NCI-H2107 (cell line): ENCODE measurements at regions not wholly inside any gene's neighbourhood (a gene's known extent, or its start where the extent isn't known, plus 50 kb on each side); places are given as distances from the start of the nearest gene placed in this dataset.

Experiments
- DNase-seq: peaks from one replicate; lab custom pipeline; 2025; lab: John Stamatoyannopoulos, UW

DNA sequence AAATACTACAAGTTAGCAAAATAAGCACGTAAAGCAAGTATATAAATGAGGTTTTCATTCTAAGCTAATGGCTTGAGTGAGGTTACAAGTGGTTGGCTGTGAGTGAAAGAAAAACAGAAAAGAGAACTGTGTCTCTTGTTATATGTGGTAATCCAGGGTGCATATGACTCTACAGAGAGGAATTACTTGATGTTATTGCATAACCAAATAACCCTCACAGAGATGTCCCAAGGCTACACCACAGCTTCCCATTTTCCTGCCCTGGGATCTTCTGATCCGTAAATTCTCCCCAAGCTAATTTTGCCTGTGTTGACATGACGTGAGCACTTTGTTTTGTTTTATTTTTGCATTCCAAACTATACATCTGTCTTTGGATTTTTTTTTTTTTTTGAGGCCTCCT, 470.0 kb upstream of the INTU start:
- DNase-seq = no peak

- no peak for DNase-seq
These were observed 466.8 kb upstream of the INTU start for GRCh38 chr4:127165971-127166370.

- no peak for DNase-seq
These were observed 458.6 kb upstream of the INTU start for GRCh38 chr4:127174201-127174600.

GRCh38 chr4:127174616-127175015, 458.1 kb upstream of the INTU start:
- DNase-seq = no peak

DNA sequence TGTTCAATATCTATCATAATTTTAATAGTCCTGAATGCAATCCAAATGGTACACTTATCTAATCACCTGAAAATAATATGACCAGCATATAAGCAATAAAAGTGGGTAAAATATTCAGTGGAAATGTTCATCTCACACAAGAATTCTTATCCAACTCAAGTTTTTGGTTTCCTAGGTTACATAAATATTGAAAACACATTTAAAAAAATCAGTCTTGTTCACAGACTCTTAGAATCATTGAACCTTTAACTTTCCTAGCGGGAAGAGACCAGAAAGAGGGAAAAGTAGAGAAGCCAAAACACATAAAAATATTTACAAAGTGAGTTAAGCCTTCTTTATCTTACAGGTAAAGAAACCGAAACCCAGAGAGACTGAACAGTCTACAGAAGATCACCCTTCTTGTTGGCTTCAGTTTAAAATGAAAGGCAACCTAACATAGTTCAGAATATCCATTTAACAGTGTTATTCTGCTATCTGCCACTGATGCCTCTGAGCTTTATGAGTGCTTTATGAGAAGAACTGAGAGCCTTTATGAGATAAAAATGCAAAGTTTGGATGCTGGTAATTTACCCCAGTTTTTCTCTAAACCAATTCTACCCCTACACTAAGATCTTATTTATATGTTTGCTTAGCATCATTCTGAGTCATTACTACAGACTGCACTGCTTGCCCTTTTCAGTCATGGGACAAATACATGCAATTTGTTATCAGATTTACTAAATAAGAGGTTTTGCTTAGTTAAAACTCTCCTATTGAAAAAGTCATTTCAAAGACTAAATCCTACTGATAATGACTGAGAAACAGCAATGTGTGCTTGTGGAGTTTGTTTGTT, 453.3 kb upstream of the INTU start:
- DNase-seq = no peak

GRCh38 chr4:127181001-127181400, 451.8 kb upstream of the INTU start:
- DNase-seq = no peak

GRCh38 chr4:127182687-127183086, 450.1 kb upstream of the INTU start:
- no peak for DNase-seq

GRCh38 chr4:127188847-127189246, 443.9 kb upstream of the INTU start:
- DNase-seq = no peak

DNA sequence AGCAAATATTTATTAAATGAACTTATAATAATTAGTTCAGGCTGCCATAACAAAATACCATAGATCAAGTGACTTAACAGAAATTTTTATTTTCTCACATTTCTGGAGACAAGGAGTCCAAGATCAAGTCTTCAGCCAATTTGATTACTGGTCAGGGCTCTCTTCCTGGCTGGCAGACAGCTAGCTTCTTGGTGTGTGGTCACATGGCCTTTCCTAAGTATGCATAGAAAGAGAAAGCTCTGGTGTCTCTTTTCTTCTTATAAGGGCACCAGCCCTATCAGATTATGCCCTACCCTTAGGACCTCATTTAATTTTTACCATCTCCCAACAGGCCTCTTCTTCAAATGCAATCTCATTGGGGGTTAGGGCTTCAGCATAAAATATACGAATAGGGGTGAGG, 438.5 kb upstream of the INTU start:
- no peak for DNase-seq

DNA sequence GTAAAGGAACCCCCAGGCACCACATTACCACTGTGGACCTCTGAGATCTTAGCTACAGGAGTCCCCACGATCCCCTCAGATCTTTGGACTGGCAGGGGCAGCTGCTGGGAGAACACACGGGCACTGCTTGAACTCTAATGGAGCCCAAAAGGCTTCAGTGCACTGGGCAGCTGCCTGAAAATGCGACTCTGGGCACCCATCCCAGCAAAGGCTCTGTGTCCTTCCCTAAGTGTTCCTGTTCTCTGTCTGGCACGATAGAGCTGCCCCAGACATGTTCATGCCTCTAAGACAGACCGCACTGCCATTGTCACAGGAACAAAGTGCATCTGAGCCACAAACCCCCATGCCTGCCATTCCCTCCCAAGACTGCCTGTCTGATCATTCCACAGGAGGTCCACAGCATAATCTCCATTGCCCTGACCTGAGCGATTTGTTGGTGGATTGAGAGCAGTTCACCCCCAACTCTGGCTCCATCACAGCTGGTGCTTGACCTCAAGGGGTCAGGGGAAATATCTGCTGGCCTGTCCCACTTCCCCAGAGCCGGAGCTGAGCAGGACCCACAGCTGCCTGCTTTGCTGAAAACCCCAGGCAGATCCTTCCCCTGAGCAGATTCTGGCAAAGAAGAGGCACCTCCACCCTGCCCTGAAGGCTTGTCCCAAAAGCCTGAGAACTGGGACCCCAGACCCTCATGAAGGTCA, 436.0 kb upstream of the INTU start:
- DNase-seq = no peak

GRCh38 chr4:127203562-127204200, 429.1 kb upstream of the INTU start:
- no peak for DNase-seq

DNA sequence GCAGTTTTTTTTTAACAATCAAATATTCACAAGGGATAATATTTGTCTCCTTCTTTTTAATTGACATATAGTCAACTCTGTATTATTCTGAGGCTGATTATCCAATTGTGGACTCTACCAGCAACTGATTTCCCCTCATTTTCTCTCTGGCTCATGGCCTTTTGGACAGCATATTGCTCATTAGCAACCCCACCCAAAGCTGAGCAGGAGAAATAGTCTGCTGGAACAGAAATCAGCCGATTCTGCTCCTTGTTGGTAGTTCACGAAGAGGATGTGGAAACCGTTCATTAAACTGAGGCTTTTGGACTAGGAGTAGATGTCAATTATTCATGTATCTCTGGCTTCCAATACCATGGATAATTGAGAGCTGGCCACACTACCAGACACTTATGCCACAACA, 428.4 kb upstream of the INTU start:
- no peak for DNase-seq

DNA sequence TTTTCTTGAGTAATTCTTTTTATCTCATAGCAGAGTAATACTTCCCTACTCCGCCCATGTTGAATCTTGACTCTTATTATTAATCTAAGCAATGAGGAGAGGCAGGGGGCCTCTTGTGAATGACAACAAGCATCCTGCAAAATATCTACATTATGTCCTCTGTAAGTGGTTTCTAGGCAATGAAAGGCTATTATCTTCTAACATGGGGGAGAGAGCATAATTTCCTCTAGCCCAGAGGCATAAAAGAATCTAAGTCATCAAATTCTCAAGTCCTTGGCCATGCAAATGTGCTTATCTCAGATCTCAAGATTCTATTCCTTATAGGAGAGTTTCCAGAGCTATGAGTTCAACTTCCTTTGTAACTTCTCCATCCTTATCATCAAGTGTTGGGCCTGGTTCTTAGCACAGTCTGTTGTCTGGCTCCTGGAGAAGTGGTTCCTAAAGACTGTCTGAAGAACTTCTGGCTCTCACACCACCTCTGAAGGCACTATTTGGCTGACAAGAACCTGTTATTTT, 423.1 kb upstream of the INTU start:
- DNase-seq = no peak

- DNase-seq = no peak
These were observed 421.7 kb upstream of the INTU start for GRCh38 chr4:127210893-127211649.

GRCh38 chr4:127211650-127212560, 420.9 kb upstream of the INTU start:
- no peak for DNase-seq

GRCh38 chr4:127212701-127213100, 420.1 kb upstream of the INTU start:
- peak; percentile 23 for DNase-seq

- DNase-seq = no peak
These were observed 418.7 kb upstream of the INTU start for GRCh38 chr4:127214016-127214415.

DNA sequence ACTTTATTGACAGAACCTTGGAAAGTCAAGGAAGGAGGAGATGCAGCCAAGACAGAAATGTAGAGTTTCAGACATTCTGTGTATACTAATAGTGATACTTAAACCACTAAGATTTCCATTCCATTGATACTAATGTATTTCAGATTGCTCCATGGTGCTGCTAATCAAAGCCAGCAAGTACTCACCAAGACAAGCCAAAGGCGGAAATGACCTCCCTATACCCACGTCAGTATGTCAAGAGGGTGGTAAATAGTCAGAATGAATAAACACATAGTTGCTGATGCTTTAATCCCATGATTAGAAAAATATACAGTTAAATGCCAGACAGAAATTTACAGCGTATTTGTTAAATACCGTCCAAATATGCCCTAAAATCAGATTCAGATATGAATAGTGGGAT, 417.8 kb upstream of the INTU start:
- no peak for DNase-seq

DNA sequence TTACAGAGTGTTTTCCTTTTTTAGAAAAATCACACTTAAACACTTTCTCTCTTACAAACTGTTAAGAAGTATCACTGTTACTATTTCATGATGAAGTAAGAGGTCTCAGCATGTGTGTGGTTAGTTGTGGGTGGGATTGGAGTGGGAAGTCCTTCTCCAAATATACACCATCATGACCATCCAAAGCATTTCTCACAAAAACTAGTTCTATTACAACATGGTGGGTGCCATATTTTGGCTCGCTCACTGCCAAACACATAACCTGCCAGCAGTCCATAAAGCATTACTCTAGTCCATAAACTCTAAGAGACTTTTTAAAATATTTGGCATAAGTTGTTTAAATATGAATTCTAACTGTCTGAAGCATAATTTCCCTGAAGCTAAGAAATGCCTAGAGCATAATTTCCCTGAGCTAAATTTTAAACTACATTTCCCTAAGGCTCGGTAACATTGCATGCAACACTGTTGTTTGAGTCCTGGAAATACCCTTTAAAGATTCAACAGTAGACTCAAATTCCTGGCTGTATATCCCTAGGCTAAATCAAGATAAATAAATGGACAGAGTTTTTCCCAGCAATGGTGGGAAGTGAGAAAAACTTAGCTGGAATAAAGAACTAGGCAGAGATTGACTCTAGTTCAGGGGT, 415.0 kb upstream of the INTU start:
- no peak for DNase-seq

DNA sequence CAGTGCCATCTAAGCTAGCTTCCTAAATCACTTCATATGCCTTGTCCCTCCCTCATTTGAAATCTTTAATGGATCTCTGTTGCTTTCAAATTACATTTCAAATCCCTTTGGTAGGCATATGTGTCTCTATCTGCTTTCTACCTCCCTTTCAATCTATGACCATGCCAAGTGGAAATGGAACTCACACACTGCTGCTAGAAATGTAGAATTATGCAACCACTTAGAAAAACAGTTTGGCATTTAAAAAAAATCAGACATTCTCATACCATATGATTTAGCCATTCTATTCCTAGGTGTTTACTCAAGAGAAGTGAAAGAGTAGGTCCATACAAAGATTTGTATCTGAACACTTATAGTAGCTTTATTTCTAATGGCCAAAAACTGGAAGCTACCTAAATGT, 413.5 kb upstream of the INTU start:
- DNase-seq = no peak

DNA sequence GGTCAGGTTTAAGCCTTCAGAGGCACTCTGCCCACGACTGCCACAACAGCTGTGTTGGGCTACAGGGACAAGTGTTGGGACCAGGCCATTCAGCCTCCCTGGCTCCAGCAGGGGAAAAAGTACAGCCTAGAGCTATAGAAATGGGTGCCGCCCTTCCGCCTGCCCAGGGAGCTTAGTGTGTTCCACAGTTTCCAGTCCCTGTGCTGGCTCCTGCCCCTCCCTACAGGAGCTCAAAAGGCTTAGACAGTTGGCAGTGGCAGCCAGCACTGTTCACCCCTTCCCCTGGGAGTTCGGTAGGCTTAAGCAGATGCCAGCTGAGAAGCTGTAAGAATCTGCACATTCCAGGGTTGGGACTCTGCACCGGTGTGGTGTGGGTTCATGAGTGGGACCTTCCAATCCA, 408.2 kb upstream of the INTU start:
- DNase-seq = no peak
